ENCODE measurements at regions not wholly inside any gene's neighbourhood (a gene's known extent, or its start where the extent isn't known, plus 50 kb on each side); places are given as distances from the start of the nearest gene placed in this dataset.

DNA sequence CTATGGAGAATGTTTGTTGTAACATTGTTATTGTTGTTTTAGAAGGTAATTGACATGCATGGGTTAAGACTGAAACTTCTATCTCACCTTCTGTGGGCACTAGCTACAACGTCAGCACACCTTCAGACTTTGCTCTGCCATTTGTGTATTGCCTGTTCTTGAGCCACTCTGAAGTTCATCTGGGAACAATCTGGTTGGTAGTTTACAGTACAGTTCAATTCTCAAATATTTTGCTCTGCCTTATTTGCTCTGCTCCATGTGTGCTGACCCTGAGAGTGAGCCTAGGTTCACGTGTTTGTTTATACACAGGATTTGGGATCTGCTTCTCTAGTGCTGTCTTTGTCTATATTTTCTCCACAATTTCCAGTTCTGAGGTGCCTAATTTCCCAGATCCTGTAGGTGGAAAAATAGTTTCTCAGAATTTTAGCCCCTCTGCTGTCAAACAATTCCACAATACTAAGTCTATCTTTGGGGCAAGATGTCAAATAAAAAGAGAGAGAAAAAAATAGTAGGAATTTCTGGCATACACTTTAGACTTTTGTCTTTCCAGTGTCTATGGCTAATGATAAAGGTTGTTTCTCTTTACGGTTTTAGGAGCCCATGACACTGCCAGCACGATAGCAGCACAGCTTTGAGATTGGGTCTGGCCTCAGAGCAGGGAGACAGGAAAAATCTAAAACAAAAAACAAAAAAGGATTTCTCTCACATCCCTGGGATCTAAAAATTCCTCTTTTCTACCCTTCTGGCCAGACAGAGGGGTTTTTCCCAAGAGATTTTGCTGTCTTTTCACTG is 721.4 kb downstream of the VGLL3 start:
- H3K4me1 ChIP-seq (ENCODE audit: low read length) = no peaks in the 10 kb centered on the region
- no peaks in the 10 kb centered on the region for H4K20me1 ChIP-seq (ENCODE audit: insufficient read depth, low read length)
- DNase-seq = no peak
- no peak overlapping the region for H2AFZ ChIP-seq (ENCODE audit: low read length)
- H3K4me3 ChIP-seq (ENCODE audit: low read length) = no peak overlapping the region
- no peak overlapping the region for H3K27ac ChIP-seq (ENCODE audit: low read length)
- H3K79me2 ChIP-seq (ENCODE audit: low read length) = no peaks in the 10 kb centered on the region
- H3K27me3 ChIP-seq (replicated peaks; ENCODE audit: insufficient read depth, low read length) = no peaks in the 10 kb centered on the region
- no peaks in the 10 kb centered on the region for H3K9me3 ChIP-seq (replicated peaks; ENCODE audit: insufficient read depth, low read length)
- no peak overlapping the region for H3K4me2 ChIP-seq (ENCODE audit: low read depth, low read length)
- no peaks in the 10 kb centered on the region for H3K9me2 ChIP-seq (replicated peaks; ENCODE audit: insufficient read depth, low read length)
- TF ChIP-seq EZH2phosphoT487 (IDR thresholded peaks at IDR 0.05; ENCODE audit: low read length) (no peak), EZH2 (optimal IDR thresholded peaks at IDR 0.05; ENCODE audit: low read depth, low read length) (no peak)
- TF ChIP-seq, protein P1, sequence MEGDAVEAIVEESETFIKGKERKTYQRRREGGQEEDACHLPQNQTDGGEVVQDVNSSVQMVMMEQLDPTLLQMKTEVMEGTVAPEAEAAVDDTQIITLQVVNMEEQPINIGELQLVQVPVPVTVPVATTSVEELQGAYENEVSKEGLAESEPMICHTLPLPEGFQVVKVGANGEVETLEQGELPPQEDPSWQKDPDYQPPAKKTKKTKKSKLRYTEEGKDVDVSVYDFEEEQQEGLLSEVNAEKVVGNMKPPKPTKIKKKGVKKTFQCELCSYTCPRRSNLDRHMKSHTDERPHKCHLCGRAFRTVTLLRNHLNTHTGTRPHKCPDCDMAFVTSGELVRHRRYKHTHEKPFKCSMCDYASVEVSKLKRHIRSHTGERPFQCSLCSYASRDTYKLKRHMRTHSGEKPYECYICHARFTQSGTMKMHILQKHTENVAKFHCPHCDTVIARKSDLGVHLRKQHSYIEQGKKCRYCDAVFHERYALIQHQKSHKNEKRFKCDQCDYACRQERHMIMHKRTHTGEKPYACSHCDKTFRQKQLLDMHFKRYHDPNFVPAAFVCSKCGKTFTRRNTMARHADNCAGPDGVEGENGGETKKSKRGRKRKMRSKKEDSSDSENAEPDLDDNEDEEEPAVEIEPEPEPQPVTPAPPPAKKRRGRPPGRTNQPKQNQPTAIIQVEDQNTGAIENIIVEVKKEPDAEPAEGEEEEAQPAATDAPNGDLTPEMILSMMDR (IDR thresholded peaks at IDR 0.05; ENCODE audit: low read length) = no peak
- H3K9ac ChIP-seq (ENCODE audit: low read length) = no peak overlapping the region
- H3F3A ChIP-seq (ENCODE audit: insufficient read depth, low read length) = no peaks in the 10 kb centered on the region
- no peaks in the 10 kb centered on the region for H3K36me3 ChIP-seq (replicated peaks; ENCODE audit: insufficient read depth, low read length)

DNA sequence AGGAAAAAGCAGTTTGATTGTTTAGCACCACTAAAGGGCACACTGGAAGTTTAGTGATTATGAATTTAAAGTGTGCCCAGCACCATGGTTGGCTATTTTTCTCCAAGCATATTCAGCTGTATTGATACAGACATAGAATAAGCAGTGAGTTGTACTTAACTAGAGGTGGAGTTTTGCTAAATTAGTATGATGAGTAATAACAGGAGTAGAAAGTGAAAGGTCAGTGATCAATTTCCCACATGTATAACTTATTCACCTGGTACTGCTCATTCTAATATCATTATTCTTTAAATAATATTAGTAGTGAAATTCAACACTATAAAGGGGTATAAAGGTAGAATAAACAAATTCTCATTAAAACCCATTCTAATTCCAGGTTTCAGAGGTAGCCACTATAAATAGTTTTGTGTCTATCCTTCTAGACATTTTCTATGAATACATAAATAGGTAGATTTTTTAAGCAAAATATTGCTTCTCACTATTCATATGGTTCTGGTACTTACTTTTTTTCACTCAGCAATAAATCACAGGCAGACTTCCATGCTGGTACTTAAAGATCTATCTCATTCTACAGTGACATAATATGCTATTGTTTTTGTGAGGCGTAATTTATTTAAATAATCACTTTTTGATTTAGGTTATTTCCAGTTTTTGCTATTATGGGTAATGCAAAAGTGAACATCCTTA is 732.9 kb downstream of the VGLL3 start:
- H3K4me2 ChIP-seq (ENCODE audit: low read depth, low read length) = no peak overlapping the region
- H3K36me3 ChIP-seq (replicated peaks; ENCODE audit: insufficient read depth, low read length) = no peaks in the 10 kb centered on the region
- H3F3A ChIP-seq (ENCODE audit: insufficient read depth, low read length) = no peaks in the 10 kb centered on the region
- no peak for TF ChIP-seq EZH2phosphoT487 (IDR thresholded peaks at IDR 0.05; ENCODE audit: low read length)
- no peak for TF ChIP-seq EZH2 (optimal IDR thresholded peaks at IDR 0.05; ENCODE audit: low read depth, low read length)
- TF ChIP-seq, protein P1 (IDR thresholded peaks at IDR 0.05; ENCODE audit: low read length) = no peak
- no peak overlapping the region for H3K4me3 ChIP-seq (ENCODE audit: low read length)
- no peak for DNase-seq
- no peaks in the 10 kb centered on the region for H4K20me1 ChIP-seq (ENCODE audit: insufficient read depth, low read length)
- H3K27ac ChIP-seq (ENCODE audit: low read length) = no peak overlapping the region
- H3K9me2 ChIP-seq (replicated peaks; ENCODE audit: insufficient read depth, low read length) = no peaks in the 10 kb centered on the region
- no peaks in the 10 kb centered on the region for H3K9me3 ChIP-seq (replicated peaks; ENCODE audit: insufficient read depth, low read length)
- no peak overlapping the region for H3K9ac ChIP-seq (ENCODE audit: low read length)
- H2AFZ ChIP-seq (ENCODE audit: low read length) = no peak overlapping the region
- no peaks in the 10 kb centered on the region for H3K79me2 ChIP-seq (ENCODE audit: low read length)
- no peaks in the 10 kb centered on the region for H3K27me3 ChIP-seq (replicated peaks; ENCODE audit: insufficient read depth, low read length)
- H3K4me1 ChIP-seq (ENCODE audit: low read length) = no peaks in the 10 kb centered on the region

DNA sequence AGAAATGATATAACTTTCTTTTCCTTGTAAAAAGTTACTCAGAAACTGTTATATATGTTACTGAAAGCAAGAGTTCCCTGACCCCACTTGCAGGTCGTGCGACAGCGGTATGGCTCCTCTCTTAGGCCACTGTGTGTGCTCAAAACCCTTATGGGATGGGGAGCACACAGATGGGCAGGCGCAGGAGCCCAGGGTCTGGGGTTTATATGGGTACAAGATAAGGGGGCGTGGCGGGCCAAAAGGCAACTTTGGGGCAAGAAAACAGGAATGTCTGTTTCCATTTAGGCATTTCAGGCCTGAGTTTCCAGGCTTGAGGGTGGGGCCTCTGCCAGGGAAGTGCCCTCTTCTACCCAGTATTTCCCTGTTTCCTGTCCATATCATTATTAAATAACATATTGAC is 736.5 kb downstream of the VGLL3 start:
- Histone ChIP-seq H3K36me3 (replicated peaks; ENCODE audit: insufficient read depth, low read length) (no peaks in the 10 kb centered on the region), H3K9me2 (replicated peaks; ENCODE audit: insufficient read depth, low read length) (no peaks in the 10 kb centered on the region), H3K9ac (ENCODE audit: low read length) (no peak overlapping the region), H2AFZ (ENCODE audit: low read length) (no peak overlapping the region), H4K20me1 (ENCODE audit: insufficient read depth, low read length) (no peaks in the 10 kb centered on the region), H3K27me3 (replicated peaks; ENCODE audit: insufficient read depth, low read length) (no peaks in the 10 kb centered on the region), H3K9me3 (replicated peaks; ENCODE audit: insufficient read depth, low read length) (no peaks in the 10 kb centered on the region), H3K4me3 (ENCODE audit: low read length) (no peak overlapping the region), H3F3A (ENCODE audit: insufficient read depth, low read length) (no peaks in the 10 kb centered on the region), H3K27ac (ENCODE audit: low read length) (no peak overlapping the region), H3K4me2 (ENCODE audit: low read depth, low read length) (no peak overlapping the region), H3K4me1 (ENCODE audit: low read length) (no peaks in the 10 kb centered on the region), H3K79me2 (ENCODE audit: low read length) (no peaks in the 10 kb centered on the region)
- TF ChIP-seq EZH2 (optimal IDR thresholded peaks at IDR 0.05; ENCODE audit: low read depth, low read length) = no peak
- TF ChIP-seq, protein P1 (IDR thresholded peaks at IDR 0.05; ENCODE audit: low read length) = no peak
- TF ChIP-seq EZH2phosphoT487 (IDR thresholded peaks at IDR 0.05; ENCODE audit: low read length) = no peak
- DNase-seq = no peak
